Skin of body (tissue), 1 donor: ENCODE measurements at regions not wholly inside any gene's neighbourhood (a gene's known extent, or its start where the extent isn't known, plus 50 kb on each side); places are given as distances from the start of the nearest gene placed in this dataset.

Source experiments
- DNase-seq: peaks from one replicate; lab custom pipeline; 2025; lab: John Stamatoyannopoulos, UW

DNA sequence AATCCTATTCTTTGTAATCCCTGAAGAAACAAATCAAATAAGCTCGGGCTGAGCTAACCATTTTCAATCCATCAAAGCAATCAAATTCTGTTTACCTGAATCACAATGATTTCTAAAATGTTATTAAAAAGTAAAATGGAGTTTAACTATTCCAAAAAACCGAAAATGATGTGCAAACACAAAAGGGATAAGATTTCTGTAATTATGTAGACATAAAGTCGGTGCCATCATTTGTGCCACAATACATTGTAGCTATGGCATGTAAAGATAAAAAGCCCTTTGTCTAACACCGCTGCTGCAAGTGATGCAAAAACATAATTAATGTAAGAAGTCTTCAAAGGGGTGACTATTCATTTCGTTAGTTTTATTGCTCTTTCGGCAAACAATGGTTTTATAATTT lies 125.1 kb upstream of the FAM204A start:
- no peak for DNase-seq

DNA sequence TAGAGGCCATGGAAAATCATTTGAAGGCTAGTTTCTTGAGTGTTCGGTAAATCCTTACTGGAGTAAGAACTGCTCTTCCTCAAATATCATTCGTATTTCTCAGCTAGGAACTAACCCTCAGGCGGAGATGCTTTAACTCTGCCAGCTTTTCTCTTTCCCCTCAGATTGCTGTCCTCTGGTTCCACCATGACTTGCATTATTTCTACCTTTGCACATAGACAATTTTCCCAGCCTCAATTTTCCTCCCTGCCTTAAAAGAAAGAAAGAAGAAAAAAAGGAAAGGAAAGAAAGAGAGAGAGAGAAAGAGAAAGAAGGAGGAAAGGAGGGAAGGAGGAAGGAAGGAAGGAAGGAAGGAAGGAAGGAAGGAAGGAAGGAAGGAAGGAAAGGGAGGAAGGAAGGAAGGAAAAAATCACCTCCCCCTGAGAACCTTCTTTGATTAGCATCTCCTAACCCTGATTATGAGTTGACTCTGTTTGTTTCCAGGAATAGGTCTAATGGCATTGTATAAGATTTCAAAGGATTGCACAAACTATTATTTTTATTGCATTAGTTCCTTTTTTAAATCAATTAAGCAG lies 123.3 kb upstream of the FAM204A start:
- no peak for DNase-seq

DNA sequence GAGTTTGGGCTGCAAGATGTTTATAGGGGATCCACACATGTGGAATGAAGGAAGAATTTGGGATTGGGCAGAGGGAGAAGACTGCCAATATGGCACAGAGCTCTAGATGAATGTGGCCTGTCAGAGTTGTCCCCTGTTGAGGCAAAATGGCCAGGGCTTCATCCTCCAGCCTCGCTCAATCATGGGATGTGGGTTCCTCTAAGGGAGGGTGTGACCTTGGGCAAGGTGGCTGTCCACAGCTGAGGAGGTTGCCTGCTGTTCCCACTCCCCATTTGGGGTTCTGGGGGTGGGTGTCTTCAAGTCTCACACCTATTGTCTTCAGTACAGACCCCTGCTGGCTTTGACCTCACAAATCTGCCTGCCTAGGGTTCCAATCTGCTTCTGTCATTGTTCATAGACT lies 121.6 kb upstream of the FAM204A start:
- DNase-seq, result no peak

DNA sequence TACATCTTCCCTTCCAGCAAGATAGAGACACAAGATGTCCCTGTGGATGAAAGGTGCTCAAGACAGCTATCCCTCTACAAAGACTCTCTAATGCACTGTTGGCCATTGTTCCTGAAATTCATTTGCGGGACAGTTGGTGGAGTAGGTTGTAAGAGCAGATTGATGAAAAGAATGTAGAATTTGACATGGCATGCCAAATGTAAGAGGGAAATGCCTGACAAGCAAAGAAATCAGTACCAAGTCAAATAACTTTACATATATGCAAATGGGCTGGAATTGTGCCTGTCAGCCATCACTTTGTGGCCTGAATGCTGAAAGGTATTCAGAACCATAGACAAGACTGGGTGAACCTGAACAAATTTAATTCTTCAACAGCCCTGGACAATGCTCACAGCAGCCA lies 120.3 kb upstream of the FAM204A start:
- no peak for DNase-seq

DNA sequence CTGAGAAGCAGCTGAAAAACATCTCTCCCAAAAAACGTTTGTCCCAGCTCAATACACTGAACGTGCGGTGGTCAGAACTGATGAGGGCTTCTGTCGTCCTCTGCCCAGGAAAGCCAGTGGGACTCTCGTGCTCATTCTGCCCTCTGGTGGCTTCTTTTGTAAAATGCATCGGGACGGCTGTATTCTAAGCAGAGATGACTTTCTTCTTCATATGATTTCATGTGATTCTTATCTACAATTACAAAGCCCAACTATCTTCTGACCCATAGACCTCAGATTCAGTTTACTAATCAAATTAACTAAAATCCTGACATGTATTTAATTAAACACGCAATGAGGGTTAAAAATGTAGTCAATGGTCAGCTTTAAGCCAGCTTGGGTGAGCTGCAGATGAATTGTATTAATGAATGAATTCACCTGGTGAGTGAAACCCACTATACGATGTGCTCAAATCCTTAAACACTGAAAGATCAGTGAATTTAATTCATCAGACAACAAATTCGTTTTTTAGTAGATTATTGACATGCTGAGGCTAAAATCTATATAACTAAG lies 117.6 kb upstream of the FAM204A start:
- peak; percentile 50 for DNase-seq

DNA sequence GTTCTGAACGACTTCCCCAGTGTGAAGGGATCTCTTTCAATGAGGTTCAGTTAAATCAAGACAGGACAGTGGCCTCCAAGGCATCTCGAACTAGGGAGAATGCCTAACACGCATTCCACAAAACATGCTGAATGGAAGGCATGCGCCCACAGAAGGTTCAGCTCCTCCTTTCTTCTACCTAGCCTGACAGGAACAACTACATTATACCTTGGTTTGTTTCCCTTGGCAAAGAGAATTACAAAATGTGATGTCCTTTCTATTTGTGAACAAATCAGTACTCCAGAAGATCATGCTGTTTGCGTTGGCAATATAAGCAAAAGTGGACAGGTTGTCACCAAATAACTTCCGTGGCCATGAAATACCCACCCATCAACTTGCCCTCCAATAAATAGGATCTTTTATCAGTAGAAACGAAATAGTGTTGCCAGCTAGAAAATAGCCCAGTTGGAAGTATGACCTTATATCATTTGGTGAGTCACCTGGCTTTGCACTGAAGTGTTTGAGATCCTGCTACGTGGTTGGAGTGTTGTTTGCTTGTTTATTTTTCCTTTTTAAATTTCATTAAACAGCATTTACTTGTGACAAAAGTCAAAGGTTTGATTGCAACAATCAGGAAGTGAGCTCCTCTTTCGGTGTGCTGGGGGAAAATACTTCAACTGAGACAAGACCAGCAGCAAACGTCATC lies 117.0 kb upstream of the FAM204A start:
- DNase-seq, result no peak

DNA sequence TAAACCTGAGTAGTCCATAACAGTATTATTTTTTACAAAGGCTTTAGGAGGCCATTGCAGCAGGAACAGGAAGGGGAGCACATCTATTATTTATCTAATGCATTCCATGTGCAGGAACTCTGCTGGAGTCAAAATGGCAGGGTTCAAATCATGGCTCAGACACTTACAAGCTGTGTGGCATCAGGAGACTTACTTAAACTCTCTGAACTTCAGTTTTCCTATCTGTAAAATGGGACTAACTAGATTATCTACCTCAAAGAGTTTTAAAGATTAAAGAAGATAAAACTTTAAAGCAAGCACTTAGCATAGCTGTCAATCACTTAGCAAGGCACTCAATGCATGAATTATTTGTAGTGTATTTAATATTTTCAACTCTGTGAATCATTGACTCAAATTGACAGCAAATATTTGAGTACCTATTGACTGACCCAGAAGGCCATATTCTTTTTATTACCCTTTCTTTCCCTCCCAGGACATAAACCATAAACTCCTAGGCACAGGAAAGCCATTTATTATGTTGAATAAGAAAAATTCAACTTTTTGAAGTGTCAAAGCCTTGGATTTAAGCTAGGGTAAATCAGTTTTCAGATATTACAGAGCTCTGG lies 115.8 kb upstream of the FAM204A start:
- DNase-seq, result no peak

DNA sequence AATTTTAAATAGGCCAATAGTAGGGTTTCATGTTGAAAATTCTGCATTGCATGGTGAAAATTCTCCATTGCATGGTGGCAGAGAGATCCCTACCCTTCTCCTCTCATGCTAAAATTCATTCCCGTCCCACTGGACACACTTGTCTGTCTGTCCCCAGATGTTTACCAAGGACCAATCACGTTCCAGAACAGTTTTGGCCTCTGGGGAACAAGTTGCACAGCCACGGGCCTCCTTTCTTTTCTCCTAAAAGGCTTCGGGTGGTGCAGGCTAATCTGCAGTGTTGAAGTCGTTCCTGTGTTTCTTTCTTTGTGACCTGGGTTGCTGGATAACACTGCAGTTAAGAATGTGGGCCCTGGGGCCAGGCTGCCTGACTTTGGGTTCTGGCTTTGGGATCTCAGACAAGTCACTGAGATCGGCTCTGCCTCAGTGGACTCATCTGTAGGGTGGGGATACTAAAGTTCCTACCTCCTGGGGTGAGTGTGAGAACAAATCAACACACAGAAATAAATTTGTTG lies 113.1 kb upstream of the FAM204A start:
- no peak for DNase-seq

DNA sequence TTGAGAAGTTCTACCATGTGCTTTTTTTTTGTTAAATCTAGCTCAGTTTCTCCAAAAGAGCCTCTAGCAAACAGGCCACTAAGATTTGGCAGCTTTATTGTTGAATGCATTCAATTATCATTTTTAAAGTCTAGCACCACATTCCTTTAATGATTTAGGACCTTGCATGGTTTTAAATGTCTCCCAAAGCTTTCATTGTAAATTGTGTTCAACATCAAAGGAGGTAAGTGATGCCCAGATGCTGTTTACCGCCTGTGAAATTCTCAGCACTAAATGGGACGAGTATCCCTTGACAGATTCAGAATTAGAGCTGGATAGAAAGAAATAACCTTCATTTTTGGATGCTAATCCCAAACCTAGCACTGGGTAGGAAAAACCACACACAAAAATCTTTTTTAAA lies 112.1 kb upstream of the FAM204A start:
- DNase-seq, result no peak

DNA sequence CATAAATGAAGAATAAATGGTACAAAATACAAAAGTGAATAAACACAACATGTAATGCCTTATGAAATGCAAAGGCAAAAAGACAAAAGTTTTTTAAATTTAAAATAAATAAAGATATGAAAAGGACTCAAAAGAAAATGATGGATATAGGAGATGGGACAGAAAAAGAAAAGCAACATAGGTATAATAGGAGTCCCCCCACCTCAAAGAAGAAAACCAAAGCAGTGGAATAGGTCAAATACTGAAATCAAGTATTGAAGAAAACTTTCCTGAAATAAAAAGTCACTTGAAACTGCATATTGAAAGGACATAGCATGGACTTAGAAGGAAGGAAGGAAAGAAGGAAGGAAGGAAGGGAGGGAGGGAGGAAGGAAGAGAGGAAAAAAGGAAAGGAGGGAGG lies 110.0 kb upstream of the FAM204A start:
- DNase-seq, result no peak

DNA sequence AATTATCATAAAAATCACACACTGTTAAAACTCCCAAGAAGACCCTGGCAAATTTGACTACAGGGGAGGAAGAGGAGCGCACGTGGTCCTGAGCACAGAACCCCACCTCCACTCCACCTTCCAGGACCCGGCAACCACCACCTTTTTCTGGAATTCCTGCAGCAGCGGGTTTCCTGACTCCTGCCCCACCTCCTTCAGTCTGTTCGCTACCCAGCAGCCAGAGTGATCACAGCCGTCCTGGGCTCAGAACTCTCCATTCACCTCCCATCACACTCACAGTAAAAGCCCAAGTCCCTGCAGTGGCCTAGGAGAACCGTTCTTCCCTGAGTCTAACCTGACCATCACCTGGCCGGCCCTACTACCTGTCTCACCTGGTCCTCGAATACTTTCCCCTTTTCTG lies 107.4 kb upstream of the FAM204A start:
- no peak for DNase-seq

DNA sequence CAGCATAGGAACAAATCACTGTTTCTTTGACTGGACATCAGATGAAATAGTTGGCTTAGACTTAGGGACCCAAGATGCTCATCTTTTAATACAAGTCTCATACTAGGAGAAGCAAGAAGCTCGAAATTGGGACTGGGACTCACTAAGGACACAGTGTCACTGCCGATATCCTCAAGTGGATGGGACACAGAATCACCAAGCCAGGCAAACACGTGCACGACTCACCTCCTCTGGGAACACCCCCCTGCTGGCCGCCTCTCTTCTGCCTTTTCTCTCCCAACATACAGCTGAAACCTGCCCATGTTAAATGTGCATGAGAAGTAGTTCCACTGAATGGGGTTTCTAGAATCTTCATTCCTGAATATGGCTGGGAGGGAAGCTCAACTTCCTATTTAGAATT lies 106.6 kb upstream of the FAM204A start:
- no peak for DNase-seq

DNA sequence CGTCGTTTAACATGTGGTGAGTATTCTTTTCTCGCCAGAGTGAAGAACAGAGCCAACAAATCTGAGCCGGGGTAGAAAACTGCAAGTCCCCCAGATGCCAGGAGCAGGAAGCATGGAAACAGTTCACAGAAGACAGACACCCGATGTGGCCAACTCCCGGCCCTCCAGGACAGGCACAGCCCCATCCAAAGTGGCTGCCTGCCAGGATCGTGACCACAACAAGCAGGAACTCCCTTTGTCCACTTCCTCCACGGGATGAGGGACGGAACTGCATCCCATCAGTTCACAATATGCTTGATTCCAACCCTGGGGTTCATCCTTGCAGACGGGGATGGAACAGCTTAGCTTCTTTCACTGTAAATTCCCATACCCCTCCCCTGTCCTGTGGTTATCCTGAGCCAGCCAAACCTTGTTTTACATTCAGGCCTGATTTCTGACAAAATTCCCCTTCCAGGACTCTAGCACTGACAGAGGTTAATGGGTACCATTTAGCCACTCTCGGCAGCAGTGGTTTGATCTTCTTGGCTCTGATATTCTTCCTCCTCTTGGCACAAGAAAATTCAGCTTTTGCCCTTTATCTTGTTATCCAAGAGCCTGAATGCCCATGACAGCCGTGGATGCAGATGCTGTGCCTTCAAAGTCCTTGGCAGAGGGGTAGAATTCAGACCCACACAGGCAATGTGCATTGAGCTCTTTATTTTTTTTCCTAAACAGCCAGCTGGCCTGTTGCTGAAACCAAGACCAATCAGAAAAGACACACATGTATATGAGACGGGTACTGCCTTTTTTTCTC lies 105.5 kb upstream of the FAM204A start:
- peak; percentile 5 for DNase-seq

DNA sequence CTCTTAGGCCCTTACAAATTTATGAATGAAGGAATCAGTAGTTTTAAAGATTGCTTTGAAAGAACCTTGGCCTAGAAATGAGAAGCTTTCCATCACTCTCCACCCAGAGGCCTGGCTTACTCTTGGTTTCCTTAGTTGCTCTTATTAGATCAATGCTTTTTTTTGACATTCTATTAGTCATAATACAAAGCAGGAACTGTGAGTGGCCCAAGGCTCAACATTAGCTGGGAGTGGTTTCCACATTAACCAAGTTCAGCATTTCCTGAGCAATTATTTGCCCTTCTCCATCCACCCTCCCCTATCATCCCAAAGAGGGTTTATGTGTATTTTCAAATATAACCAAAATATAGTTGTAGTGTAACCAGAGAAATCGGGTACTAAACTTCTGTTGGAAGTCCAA lies 103.4 kb upstream of the FAM204A start:
- DNase-seq, result no peak

DNA sequence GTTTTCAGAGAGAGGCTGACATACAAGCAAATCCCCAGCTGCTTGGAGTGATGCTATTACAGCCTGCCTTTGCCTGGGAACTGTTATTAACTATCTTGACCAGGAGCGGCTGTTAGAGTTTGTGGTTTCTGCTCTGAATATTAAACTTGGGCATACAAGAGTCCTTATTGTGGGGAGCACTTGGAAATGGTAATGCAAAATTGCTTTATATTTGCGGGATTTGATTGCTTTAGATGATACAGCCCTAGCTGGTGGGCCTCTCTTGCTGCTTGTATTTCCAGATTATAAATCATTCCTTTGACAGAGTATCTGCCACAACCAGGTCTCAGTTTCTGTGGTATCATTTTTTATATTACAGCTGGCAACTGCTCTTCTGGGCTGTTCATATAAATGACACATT lies 101.9 kb upstream of the FAM204A start:
- DNase-seq, result no peak

DNA sequence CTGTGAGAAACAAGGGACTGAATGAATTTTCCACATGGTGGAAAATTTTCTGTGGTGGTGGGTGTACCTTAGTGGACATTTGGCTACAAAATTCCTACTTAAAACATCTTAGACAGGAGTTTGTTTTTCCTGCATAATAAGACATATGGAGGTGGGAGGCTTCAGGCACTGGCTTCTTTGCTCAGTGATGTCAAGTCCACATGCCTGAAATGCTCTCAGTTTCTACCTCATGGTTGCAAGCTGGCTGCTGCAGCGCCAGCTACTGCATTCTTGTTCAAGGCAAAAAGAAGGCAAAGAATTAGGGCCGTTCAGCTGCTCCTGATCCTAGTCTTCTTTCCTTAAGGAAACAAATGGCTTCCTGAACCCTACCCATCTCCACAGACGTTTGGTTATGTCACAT lies 99.9 kb upstream of the FAM204A start:
- DNase-seq, result no peak

DNA sequence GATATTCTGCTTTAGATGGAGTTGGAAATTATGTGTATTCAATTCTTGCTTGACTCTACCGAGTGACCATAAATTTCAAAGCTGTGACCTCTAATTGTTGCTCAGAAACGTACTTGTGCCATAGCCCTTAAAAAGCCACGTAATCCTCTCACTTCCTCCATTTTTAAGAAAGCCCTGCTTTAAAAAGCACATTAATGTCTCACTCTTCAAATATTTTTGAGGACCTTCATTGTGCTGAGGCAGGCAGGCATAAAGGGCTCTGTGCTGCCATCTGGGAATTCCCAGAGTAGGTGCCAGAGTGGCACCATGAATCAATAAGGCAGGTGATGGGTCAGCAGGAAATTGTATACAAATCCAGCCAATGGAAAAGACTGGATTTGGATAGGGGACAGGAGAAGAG lies 97.7 kb upstream of the FAM204A start:
- DNase-seq, result no peak

DNA sequence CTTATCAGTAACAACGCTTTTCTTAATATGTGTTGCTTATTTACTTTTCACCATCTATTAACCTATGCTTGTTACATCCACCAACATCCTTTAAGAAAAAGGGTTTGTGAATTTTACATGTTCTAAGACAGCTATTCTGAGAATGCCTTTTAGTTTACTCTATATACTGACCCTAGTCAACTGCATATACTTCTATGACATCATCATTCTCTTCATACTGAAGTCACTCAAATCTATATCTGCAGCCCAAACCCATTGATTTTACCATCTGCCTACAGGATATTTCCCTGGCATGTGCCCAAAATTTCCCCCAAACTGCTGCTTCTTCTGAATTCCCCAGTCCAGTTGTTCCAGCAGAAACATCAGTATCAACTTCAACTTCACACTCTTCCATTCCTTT lies 94.6 kb upstream of the FAM204A start:
- DNase-seq, result no peak

DNA sequence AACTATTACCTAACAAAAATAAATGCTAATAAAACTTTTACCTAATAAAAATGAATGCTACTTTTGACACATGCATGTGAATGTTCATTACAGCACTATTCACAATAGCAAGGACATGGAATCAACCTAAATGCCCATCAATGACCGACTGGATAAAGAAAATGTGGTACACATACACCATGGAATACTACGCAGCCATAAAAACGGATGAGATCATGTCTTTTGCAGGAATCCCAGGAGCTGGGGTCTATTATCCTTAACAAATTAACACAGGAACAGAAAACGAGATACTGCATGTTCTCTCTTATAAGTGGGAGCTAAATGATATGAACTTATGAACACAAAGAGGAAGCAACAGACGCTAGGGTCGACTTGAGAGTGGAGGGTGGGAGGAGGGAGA lies 88.1 kb upstream of the FAM204A start:
- no peak for DNase-seq

DNA sequence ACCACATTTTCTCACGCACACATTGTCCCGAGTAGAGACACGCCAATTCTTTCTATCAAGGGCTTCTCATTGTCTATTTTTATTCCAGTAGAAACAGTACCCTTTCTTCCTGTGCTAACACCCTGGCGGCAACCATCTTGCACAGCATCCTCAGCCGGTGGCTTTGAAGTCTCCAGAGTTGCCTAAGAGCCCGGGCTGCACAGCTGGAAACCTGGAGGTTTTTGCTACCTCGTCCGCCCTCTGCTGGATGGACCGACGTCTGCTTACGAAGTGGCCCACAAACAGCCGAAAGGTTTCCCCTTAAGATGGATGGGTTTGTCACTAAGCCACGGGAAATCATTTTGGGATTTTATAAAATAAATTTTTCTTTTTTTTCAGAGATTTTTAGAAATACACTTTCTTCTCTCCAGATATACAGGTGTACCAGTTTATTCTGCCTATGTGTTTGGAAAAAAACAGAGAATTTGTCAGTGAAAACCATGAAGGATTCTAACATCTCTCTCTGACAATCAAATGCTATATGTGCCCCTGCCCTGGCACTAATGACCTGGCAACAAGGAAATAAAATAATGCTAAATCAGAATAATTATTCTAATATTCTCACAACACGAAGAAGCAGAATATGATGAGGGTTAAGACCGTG lies 81.8 kb upstream of the FAM204A start:
- DNase-seq, result peak; percentile 68

DNA sequence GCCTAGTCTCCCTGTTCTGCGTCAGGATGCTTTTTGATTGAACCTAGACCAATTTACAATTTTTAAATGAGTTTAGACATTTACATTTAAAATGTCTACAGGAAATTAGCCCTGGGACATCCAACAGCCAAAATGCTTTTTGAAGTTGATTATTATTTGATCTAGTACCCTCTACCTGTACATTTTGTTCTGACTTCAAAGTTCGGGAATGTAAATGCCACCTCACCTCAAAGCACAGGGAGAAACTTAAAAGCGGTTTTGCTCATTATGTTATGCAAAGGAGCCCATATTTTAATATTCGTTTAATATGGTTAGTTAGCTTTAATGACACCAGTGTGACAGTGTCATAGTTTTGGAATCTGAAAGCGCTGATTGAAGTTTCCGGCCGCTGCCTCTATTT lies 80.1 kb upstream of the FAM204A start:
- no peak for DNase-seq
